ENCODE measurements at regions not wholly inside any gene's neighbourhood (a gene's known extent, or its start where the extent isn't known, plus 50 kb on each side); places are given as distances from the start of the nearest gene placed in this dataset.

- Mint-ChIP-seq H3K4me3 (no peak overlapping the region), H3K27ac (no peak overlapping the region), H3K9me3 (no peaks in the 10 kb centered on the region), H3K4me1 (peaks cover 17% of the 10 kb centered on the region), H3K36me3 (no peaks in the 10 kb centered on the region), H3K27me3 (ENCODE audit: low read depth) (no peaks in the 10 kb centered on the region)
- DNase-seq (ENCODE audit: low spot score), result no peak
- TF ChIP-seq ZMAT4 (CRISPR knock-in tag; IDR thresholded peaks at IDR 0.05) (no peak), ZNF396 (CRISPR knock-in tag; IDR thresholded peaks at IDR 0.05; ENCODE audit: borderline replicate concordance) (no peak), IRF2 (CRISPR knock-in tag; IDR thresholded peaks at IDR 0.05; ENCODE audit: borderline replicate concordance, low read depth) (no peak)
- CTCF ChIA-PET, result interaction anchor here (1.3 kb wide), 1 partner anchor 21 kb away, joined by 3 read pairs; no protein-coding TSS in a partner anchor
- POLR2A ChIA-PET, result no interaction called here
- ATAC-seq, result no peak
These were observed 54.1 kb upstream of the C1orf53 start for GRCh38 chr1:197848350-197848749.

GRCh38 chr1:197845886-197846285, 56.5 kb upstream of the C1orf53 start:
- TF ChIP-seq E2F1 (CRISPR knock-in tag; IDR thresholded peaks at IDR 0.05) (no peak), ZNF512 (CRISPR knock-in tag; IDR thresholded peaks at IDR 0.05; ENCODE audit: borderline replicate concordance) (peak; percentile 88; the same call in 1 of the 2 replicates), CDX4 (CRISPR knock-in tag; IDR thresholded peaks at IDR 0.05; ENCODE audit: borderline replicate concordance) (no peak), USF1 (CRISPR knock-in tag; IDR thresholded peaks at IDR 0.05) (no peak), AFF4 (CRISPR knock-in tag; IDR thresholded peaks at IDR 0.05; ENCODE audit: borderline replicate concordance) (no peak)
- no peaks in the 10 kb centered on the region for H3K36me3 Mint-ChIP-seq
- H3K27me3 Mint-ChIP-seq (ENCODE audit: low read depth), result no peaks in the 10 kb centered on the region
- POLR2A ChIA-PET, result no interaction called here
- H3K27ac Mint-ChIP-seq, result no peak overlapping the region
- peaks cover 27% of the 10 kb centered on the region for H3K4me1 Mint-ChIP-seq
- H3K9me3 Mint-ChIP-seq, result no peaks in the 10 kb centered on the region
- no peak for DNase-seq (ENCODE audit: low spot score)
- ATAC-seq, result no peak
- CTCF ChIA-PET, result no interaction called here
- H3K4me3 Mint-ChIP-seq, result no peak overlapping the region

GRCh38 chr1:197844651-197845050, 57.8 kb upstream of the C1orf53 start:
- H3K9me3 Mint-ChIP-seq, result no peaks in the 10 kb centered on the region
- no peak for ATAC-seq

GRCh38 chr1:197843401-197843800, 59.0 kb upstream of the C1orf53 start:
- CTCF ChIA-PET, result no interaction called here
- peaks cover 27% of the 10 kb centered on the region for H3K4me1 Mint-ChIP-seq
- POLR2A ChIA-PET, result no interaction called here
- no peak overlapping the region for H3K27ac Mint-ChIP-seq
- no peaks in the 10 kb centered on the region for H3K36me3 Mint-ChIP-seq
- no peaks in the 10 kb centered on the region for H3K9me3 Mint-ChIP-seq
- H3K27me3 Mint-ChIP-seq (ENCODE audit: low read depth), result no peaks in the 10 kb centered on the region
- DNase-seq (ENCODE audit: low spot score), result no peak
- no peak for ATAC-seq
- H3K4me3 Mint-ChIP-seq, result no peak overlapping the region
- TF ChIP-seq MYBL2 (CRISPR knock-in tag; IDR thresholded peaks at IDR 0.05), result no peak
- no peak for TF ChIP-seq ZBTB43 (CRISPR knock-in tag; IDR thresholded peaks at IDR 0.05)
- no peak for TF ChIP-seq GTF2I (CRISPR knock-in tag; conservative IDR thresholded peaks at IDR 0.05)
- TF ChIP-seq ZNF263 (CRISPR knock-in tag; IDR thresholded peaks at IDR 0.05; ENCODE audit: low read depth), result no peak
- TF ChIP-seq KAT7 (CRISPR knock-in tag; IDR thresholded peaks at IDR 0.05; ENCODE audit: borderline replicate concordance), result no peak
- TF ChIP-seq TEAD1 (CRISPR knock-in tag; IDR thresholded peaks at IDR 0.05), result no peak
- TF ChIP-seq FOXJ3 (CRISPR knock-in tag; IDR thresholded peaks at IDR 0.05; ENCODE audit: borderline replicate concordance), result no peak
- TF ChIP-seq ZNF416 (CRISPR knock-in tag; IDR thresholded peaks at IDR 0.05), result no peak
- no peak for TF ChIP-seq NR1H2 (CRISPR knock-in tag; IDR thresholded peaks at IDR 0.05)
- no peak for TF ChIP-seq RORB (CRISPR knock-in tag; IDR thresholded peaks at IDR 0.05)
- no peak for TF ChIP-seq NFYB (CRISPR knock-in tag; conservative IDR thresholded peaks at IDR 0.05; ENCODE audit: low read depth)
- TF ChIP-seq GRHL2 (CRISPR knock-in tag; IDR thresholded peaks at IDR 0.05; ENCODE audit: insufficient replicate concordance, severe bottlenecking), result no peak

More at GRCh38 chr1:197844651-197845050, 57.8 kb upstream of the C1orf53 start:
- TF ChIP-seq JUN (CRISPR knock-in tag; IDR thresholded peaks at IDR 0.05) (no peak), IRF2 (CRISPR knock-in tag; IDR thresholded peaks at IDR 0.05; ENCODE audit: borderline replicate concordance, low read depth) (no peak)
- Mint-ChIP-seq H3K4me3 (no peak overlapping the region), H3K4me1 (peaks cover 27% of the 10 kb centered on the region), H3K27me3 (ENCODE audit: low read depth) (no peaks in the 10 kb centered on the region), H3K36me3 (no peaks in the 10 kb centered on the region), H3K27ac (no peak overlapping the region)
- DNase-seq (ENCODE audit: low spot score), result no peak
- ChIA-PET POLR2A (no interaction called here), CTCF (interaction anchor here (1.0 to 1.2 kb wide), 2 partner anchors 25 to 69 kb away, joined by 3 to 4 read pairs; no protein-coding TSS in a partner anchor)

Data from WTC11 (cell line).